ENCODE measurements at regions not wholly inside any gene's neighbourhood (a gene's known extent, or its start where the extent isn't known, plus 50 kb on each side); places are given as distances from the start of the nearest gene placed in this dataset.

- TF ChIP-seq CTCF (IDR thresholded peaks at IDR 0.05; ENCODE audit: low read depth, low read length, missing input control): no peak
- no peak for TF ChIP-seq GABPA (IDR thresholded peaks at IDR 0.05 in 1 of 2, conservative IDR thresholded peaks at IDR 0.05 in 1 of 2)
- no peak for TF ChIP-seq NR2F2 (IDR thresholded peaks at IDR 0.05)
- TF ChIP-seq FOXA1 (IDR thresholded peaks at IDR 0.05): no peak
- TF ChIP-seq RAD21 (IDR thresholded peaks at IDR 0.05): no peak
- TF ChIP-seq MAX (IDR thresholded peaks at IDR 0.05): no peak
- TF ChIP-seq TAF1 (conservative IDR thresholded peaks at IDR 0.05): no peak
- TF ChIP-seq EGR1 (IDR thresholded peaks at IDR 0.05; ENCODE audit: low read depth in 2 of 2): no peak
- TF ChIP-seq JUND (IDR thresholded peaks at IDR 0.05): no peak
- no peak for TF ChIP-seq YY1 (IDR thresholded peaks at IDR 0.05)
- no peak for TF ChIP-seq SP1 (IDR thresholded peaks at IDR 0.05)
- TF ChIP-seq RXRA (IDR thresholded peaks at IDR 0.05): no peak
- TF ChIP-seq REST (IDR thresholded peaks at IDR 0.05): no peak
Measured at GRCh38 chr12:67391656-67392055, 122.5 kb downstream of the CAND1 start.
